COLO668 (cell line): ENCODE measurements at regions not wholly inside any gene's neighbourhood (a gene's known extent, or its start where the extent isn't known, plus 50 kb on each side); places are given as distances from the start of the nearest gene placed in this dataset.
"Not testable (repeated sequence)": the region's sequence is repeated elsewhere in the genome, so short reads cannot be mapped to it uniquely, and the experiment has no call there.

Source experiments
- DNase-seq: peaks from one replicate; lab custom pipeline; 2025; ENCODE audit not compliant: unreplicated experiment; lab: John Stamatoyannopoulos, UW

- no peak for DNase-seq
These were observed 50.8 kb upstream of the PTHLH start for GRCh38 chr12:28023156-28023887.

GRCh38 chr12:28024231-28024995 is 51.9 kb upstream of the PTHLH start:
- no peak for DNase-seq

GRCh38 chr12:28025821-28026505 is 53.4 kb upstream of the PTHLH start:
- no peak for DNase-seq

- DNase-seq, result peak; percentile 30
These were observed 54.2 kb upstream of the PTHLH start for GRCh38 chr12:28026701-28027100.

- DNase-seq, result no peak
These were observed 54.8 kb upstream of the PTHLH start for GRCh38 chr12:28027328-28027727.

- no peak for DNase-seq
These were observed 55.6 kb upstream of the PTHLH start for GRCh38 chr12:28027947-28028724.

GRCh38 chr12:28032811-28033537 is 60.4 kb upstream of the PTHLH start:
- no peak for DNase-seq

GRCh38 chr12:28033538-28033915 is 61.0 kb upstream of the PTHLH start:
- DNase-seq, result no peak

GRCh38 chr12:28034271-28034670 is 61.7 kb upstream of the PTHLH start:
- no peak for DNase-seq

GRCh38 chr12:28035500-28035899 is 63.0 kb upstream of the PTHLH start:
- DNase-seq, result no peak

GRCh38 chr12:28036940-28037339 is 64.4 kb upstream of the PTHLH start:
- no peak for DNase-seq

- DNase-seq, result no peak
These were observed 67.7 kb upstream of the PTHLH start for GRCh38 chr12:28040246-28040645.

GRCh38 chr12:28046600-28046999 is 74.1 kb upstream of the PTHLH start:
- not testable (repeated sequence) for DNase-seq

GRCh38 chr12:28050606-28051005 is 78.1 kb upstream of the PTHLH start:
- no peak for DNase-seq

- no peak for DNase-seq
These were observed 79.2 kb upstream of the PTHLH start for GRCh38 chr12:28051516-28052354.

- DNase-seq, result no peak
These were observed 81.0 kb upstream of the PTHLH start for GRCh38 chr12:28053564-28053963.

GRCh38 chr12:28054583-28054982 is 82.0 kb upstream of the PTHLH start:
- DNase-seq, result no peak

GRCh38 chr12:28057856-28058615 is 85.5 kb upstream of the PTHLH start:
- DNase-seq, result no peak

GRCh38 chr12:28059220-28059619 is 86.7 kb upstream of the PTHLH start:
- DNase-seq, result no peak
